ENCODE measurements at regions not wholly inside any gene's neighbourhood (a gene's known extent, or its start where the extent isn't known, plus 50 kb on each side); places are given as distances from the start of the nearest gene placed in this dataset.

DNA sequence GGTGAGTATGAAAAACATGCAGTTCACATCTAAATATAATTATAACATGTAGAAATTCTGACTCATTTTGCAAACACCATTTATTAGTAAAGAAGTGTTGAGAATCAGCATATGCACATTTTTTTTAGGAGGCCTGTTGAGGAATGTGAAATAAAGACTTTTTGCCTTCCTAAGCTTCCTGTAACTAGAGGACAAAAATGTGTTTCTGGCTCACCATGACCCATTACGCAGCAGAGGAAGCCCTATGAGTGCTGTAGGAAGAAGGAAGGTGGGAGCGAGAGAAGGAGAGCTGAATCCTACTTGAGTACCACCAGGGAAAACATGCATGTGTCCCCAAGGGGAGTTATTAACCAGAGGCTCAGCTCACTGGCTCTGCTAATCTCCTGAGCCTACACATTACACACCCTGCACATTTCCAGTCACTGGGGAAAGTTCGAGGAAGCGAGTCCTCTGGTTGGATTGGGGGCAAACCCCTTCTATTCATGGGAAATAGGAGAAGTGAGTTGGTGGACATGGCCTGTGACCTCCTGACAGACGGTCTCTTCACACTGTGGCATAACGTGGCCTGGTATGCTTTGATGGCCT lies 540.5 kb upstream of the JAG1 start:
- Histone ChIP-seq H3K36me3 (no peaks in the 10 kb centered on the region), H3K27ac (no peak overlapping the region), H3K4me3 (no peak overlapping the region), H3K4me1 (peaks cover 0 to 29% of the 10 kb centered on the region in 2 donors), H3K9me3 (no peaks in the 10 kb centered on the region), H3K27me3 (no peaks in the 10 kb centered on the region)
- TF ChIP-seq CTCF (IDR thresholded peaks at IDR 0.05): no peak
- DNase-seq (ENCODE audit: low spot score): no peak

GRCh38 chr20:11216451-11217314 lies 542.9 kb upstream of the JAG1 start:
- peaks cover 0 to 34% of the 10 kb centered on the region in 2 donors for H3K4me1 ChIP-seq
- H3K27ac ChIP-seq: peak overlapping the region in 1 of 2 donors; percentile 24
- no peak for DNase-seq (ENCODE audit: low spot score)
- no peaks in the 10 kb centered on the region for H3K36me3 ChIP-seq
- no peaks in the 10 kb centered on the region for H3K27me3 ChIP-seq
- no peaks in the 10 kb centered on the region for H3K9me3 ChIP-seq
- TF ChIP-seq CTCF (IDR thresholded peaks at IDR 0.05): no peak
- H3K4me3 ChIP-seq: no peak overlapping the region

DNA sequence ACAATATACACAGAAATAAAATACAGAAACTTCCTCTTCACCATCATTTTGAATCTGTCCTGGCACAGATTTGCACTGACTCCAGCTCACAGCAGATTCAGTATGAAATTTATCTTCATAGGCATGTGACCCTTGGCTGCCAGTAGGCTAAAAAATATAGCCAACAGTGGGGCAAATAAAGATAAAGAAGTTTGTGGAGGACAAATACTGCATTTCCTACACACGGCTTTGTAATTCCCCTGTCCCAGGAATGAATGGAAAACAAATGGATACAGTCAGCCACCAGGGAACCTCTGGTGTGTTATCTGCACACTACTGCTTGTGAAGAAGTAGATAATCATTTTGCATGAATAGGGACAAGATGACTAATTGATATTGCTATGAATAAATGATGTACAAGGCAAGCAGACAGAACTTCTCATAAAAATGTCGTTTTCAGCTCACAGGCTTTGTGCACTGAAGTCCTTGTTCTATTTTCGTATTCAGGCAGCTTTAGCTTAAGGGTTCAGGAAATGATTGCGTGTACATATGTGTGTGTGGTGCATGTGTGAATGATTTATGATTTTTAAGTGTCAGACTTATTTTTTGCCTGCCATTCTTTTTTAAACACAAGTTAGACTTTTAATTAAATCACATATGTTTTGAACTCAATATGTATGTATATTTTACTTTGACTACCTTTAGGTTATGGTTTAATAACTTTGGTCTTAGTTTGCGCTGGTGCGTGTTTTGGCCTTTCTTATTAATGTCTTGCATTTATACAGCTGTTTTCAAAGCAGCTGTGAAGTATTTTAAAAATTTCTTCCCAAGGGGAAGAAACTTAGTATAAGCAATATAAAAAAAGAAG lies 543.8 kb upstream of the JAG1 start:
- Histone ChIP-seq H3K27ac (peak overlapping the region in 1 of 2 donors; percentile 24), H3K9me3 (no peaks in the 10 kb centered on the region), H3K4me3 (no peak overlapping the region), H3K36me3 (no peaks in the 10 kb centered on the region), H3K27me3 (no peaks in the 10 kb centered on the region), H3K4me1 (peaks cover 0 to 34% of the 10 kb centered on the region in 2 donors)
- DNase-seq (ENCODE audit: low spot score): no peak
- TF ChIP-seq CTCF (IDR thresholded peaks at IDR 0.05): no peak

DNA sequence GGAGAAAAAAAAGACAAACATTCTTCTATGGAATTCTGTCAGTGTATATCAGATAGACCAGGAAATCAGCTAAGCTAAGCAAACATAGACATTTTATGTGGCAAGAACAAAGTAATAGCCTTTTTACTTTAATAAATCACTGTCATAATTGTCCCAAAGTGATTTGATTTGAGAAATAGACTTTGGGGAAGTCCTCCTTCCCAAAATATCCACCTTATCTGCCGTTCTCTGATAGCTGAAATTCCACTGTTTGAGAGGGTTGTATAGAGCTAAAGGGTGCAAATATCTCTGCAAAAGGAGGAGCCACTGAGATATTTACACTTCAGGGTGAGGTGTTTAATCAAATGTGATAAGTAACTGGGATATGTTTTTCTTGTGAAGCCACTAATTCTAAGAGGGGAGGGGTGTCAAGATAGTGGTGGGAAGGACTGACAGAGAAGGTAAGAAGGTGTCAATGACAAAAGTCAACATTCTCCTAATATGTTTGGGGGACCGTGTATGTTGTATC lies 544.4 kb upstream of the JAG1 start:
- Histone ChIP-seq H3K4me3 (no peak overlapping the region), H3K27me3 (no peaks in the 10 kb centered on the region), H3K9me3 (no peaks in the 10 kb centered on the region), H3K27ac (peak overlapping the region in 1 of 2 donors; percentile 24), H3K36me3 (no peaks in the 10 kb centered on the region), H3K4me1 (peaks cover 0 to 34% of the 10 kb centered on the region in 2 donors)
- TF ChIP-seq CTCF (IDR thresholded peaks at IDR 0.05): no peak
- no peak for DNase-seq (ENCODE audit: low spot score)

- H3K27ac ChIP-seq: no peak overlapping the region
- DNase-seq (ENCODE audit: low spot score): no peak
- H3K9me3 ChIP-seq: no peaks in the 10 kb centered on the region
- H3K36me3 ChIP-seq: no peaks in the 10 kb centered on the region
- H3K4me3 ChIP-seq: no peak overlapping the region
- H3K4me1 ChIP-seq: peaks cover 0 to 34% of the 10 kb centered on the region in 2 donors
- H3K27me3 ChIP-seq: no peaks in the 10 kb centered on the region
- no peak for TF ChIP-seq CTCF (IDR thresholded peaks at IDR 0.05)
Observed at GRCh38 chr20:11219192-11219591, 545.4 kb upstream of the JAG1 start.

Measured in right atrium auricular region (tissue), 2 donors.